Panc1 (cell line): ENCODE measurements at regions not wholly inside any gene's neighbourhood (a gene's known extent, or its start where the extent isn't known, plus 50 kb on each side); places are given as distances from the start of the nearest gene placed in this dataset.

Experiments
- ATAC-seq: fragments of 200-7000 bp; cut with Tn5 transposase; 2 replicates; pipeline ENCODE4 v1.9.1; 2020; ENCODE audit warnings: mild to moderate bottlenecking, moderate library complexity
- BruUV-seq: library from RNA; stranded (reverse); fragments of 400-500 nt; replicated peaks from 2 replicates; lab custom pipeline; 2021; lab: Mats Ljungman, UMichigan
- CTCF ChIA-PET: fragments of 300-600 bp; sonication (Branson Sonifier 250); formaldehyde crosslinking; loops from one replicate; lab custom pipeline; 2022; ENCODE audit warnings: antibody characterized with exemption; lab: Charles Lee
- POLR2A ChIA-PET: fragments of 300-600 bp; sonication (Branson Sonifier 250); formaldehyde crosslinking; loops from one replicate; lab custom pipeline; 2022; ENCODE audit warnings: antibody characterized with exemption; lab: Charles Lee
- DNase-seq: peaks from one replicate; pipeline ENCODE4 v3.0.0-alpha.2; 2010; ENCODE audit warnings: low read depth, low spot score
- H3K27ac ChIP-seq: 2 replicates; pipeline ENCODE4 v1.5.1; 2011; ENCODE audit warnings: mild to moderate bottlenecking, low read length, inconsistent platforms
- H3K27me3 ChIP-seq: fragments of 200-500 bp; sonication (Bioruptor generic); 2 replicates; pipeline ENCODE4 v1.6.0; 2014; ENCODE audit warnings: low read length, inconsistent platforms; ENCODE audit not compliant: control insufficient read depth, insufficient read depth
- H3K36me3 ChIP-seq: fragments of 200-500 bp; sonication (Bioruptor generic); 2 replicates; pipeline ENCODE4 v1.5.1; 2014; ENCODE audit warnings: inconsistent platforms, mild to moderate bottlenecking, low read length, moderate library complexity; ENCODE audit not compliant: control insufficient read depth, insufficient read depth
- H3K4me1 ChIP-seq: 2 replicates; pipeline ENCODE4 v1.5.1; 2011; ENCODE audit warnings: inconsistent platforms, mild to moderate bottlenecking, low read length, moderate library complexity; ENCODE audit not compliant: control insufficient read depth, insufficient read depth
- H3K4me3 ChIP-seq, 2 experiments: 2 replicates each; pipeline ENCODE4 v1.5.1; 2011 to 2012; ENCODE audit warnings: low read depth in 2 of 2, low read length in 2 of 2, mild to moderate bottlenecking in 2 of 2, inconsistent platforms in 1 of 2, moderate library complexity in 1 of 2
- H3K9me3 ChIP-seq: fragments of 200-500 bp; sonication (Bioruptor generic); 2 replicates; pipeline ENCODE4 v1.5.1; 2014; ENCODE audit warnings: low read depth, mild to moderate bottlenecking, inconsistent platforms, low read length, moderate library complexity; ENCODE audit not compliant: control insufficient read depth, insufficient read depth
- POLR2AphosphoS5 ChIP-seq: IDR thresholded peaks from 2 replicates; pipeline ENCODE4 v1.6.1; 2012; ENCODE audit warnings: mild to moderate bottlenecking, low read depth, low read length, moderate library complexity
- SIN3A ChIP-seq: IDR thresholded peaks from 2 replicates; pipeline ENCODE4 v1.6.1; 2012; ENCODE audit warnings: low read depth, mild to moderate bottlenecking, low read length, moderate library complexity, borderline replicate concordance; ENCODE audit not compliant: insufficient read depth
- TCF7L2 ChIP-seq: IDR thresholded peaks from 2 replicates; pipeline ENCODE4 v1.6.1; 2011; ENCODE audit warnings: mild to moderate bottlenecking, low read depth, low read length, inconsistent platforms
- in situ Hi-C: cut with HindIII; loops from 2 replicates; pipeline ENCODE4 v1.10.0; 2016; ENCODE audit warnings: low sequenced_read_pairs, low pct_unique_long_range_greater_than_20kb
- intact Hi-C: fragments of 100-400 bp; cut with micrococcal nuclease; formaldehyde crosslinking; loops from one replicate; pipeline ENCODE4 v1.10.0; 2022; ENCODE audit not compliant: unreplicated experiment
- TF ChIP-seq, protein P1 (sequence below), 2 experiments: IDR thresholded peaks; 2 replicates each; pipeline ENCODE4 v1.6.1; 2011 to 2012; ENCODE audit warnings: low read depth in 2 of 2, control low read depth in 1 of 2, low read length in 1 of 2, mild to moderate bottlenecking in 1 of 2, moderate library complexity in 1 of 2; ENCODE audit not compliant: insufficient read depth in 1 of 2
- TF ChIP-seq, protein P2 (sequence below): fragments of 450-650 bp; IDR thresholded peaks from 2 replicates; pipeline ENCODE4 v1.5.1; 2017; ENCODE audit warnings: mild to moderate bottlenecking

DNA sequence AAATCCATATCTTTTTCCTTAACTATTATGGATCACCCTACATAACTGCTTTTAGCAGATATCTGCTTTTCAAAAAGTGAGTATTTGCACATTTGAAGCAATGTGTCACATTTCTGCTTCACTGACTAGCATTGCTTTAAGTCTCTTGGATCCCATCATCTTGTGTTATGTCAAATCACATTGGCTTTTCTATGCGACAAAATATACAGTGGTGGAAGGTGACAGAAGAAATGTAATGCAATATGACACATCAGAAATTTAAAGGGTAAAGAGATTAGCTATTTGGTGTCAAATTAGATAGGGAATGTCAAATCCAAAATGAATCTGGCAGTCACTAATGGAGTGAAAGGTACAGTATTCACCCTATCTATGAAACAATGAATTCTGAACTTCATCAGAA is 1282.1 kb upstream of the PCDH20 start:
- Histone ChIP-seq H3K4me1 (no peaks in the 10 kb centered on the region), H3K4me3 (no peak overlapping the region), H3K27ac (no peak overlapping the region), H3K36me3 (no peaks in the 10 kb centered on the region; the same call in 1 of the 2 replicates), H3K27me3 (no peaks in the 10 kb centered on the region), H3K9me3 (no peaks in the 10 kb centered on the region)
- in situ Hi-C loops (no loop called here), intact Hi-C loops (no loop called here)
- no peak for TF ChIP-seq POLR2AphosphoS5
- no peak for TF ChIP-seq SIN3A
- TF ChIP-seq, protein P1, sequence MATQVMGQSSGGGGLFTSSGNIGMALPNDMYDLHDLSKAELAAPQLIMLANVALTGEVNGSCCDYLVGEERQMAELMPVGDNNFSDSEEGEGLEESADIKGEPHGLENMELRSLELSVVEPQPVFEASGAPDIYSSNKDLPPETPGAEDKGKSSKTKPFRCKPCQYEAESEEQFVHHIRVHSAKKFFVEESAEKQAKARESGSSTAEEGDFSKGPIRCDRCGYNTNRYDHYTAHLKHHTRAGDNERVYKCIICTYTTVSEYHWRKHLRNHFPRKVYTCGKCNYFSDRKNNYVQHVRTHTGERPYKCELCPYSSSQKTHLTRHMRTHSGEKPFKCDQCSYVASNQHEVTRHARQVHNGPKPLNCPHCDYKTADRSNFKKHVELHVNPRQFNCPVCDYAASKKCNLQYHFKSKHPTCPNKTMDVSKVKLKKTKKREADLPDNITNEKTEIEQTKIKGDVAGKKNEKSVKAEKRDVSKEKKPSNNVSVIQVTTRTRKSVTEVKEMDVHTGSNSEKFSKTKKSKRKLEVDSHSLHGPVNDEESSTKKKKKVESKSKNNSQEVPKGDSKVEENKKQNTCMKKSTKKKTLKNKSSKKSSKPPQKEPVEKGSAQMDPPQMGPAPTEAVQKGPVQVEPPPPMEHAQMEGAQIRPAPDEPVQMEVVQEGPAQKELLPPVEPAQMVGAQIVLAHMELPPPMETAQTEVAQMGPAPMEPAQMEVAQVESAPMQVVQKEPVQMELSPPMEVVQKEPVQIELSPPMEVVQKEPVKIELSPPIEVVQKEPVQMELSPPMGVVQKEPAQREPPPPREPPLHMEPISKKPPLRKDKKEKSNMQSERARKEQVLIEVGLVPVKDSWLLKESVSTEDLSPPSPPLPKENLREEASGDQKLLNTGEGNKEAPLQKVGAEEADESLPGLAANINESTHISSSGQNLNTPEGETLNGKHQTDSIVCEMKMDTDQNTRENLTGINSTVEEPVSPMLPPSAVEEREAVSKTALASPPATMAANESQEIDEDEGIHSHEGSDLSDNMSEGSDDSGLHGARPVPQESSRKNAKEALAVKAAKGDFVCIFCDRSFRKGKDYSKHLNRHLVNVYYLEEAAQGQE (IDR thresholded peaks at IDR 0.05; ENCODE audit: insufficient read depth in 1 of 2, low read depth in 2 of 2, low read length in 1 of 2), result no peak
- no peak for TF ChIP-seq TCF7L2
- TF ChIP-seq, protein P2, sequence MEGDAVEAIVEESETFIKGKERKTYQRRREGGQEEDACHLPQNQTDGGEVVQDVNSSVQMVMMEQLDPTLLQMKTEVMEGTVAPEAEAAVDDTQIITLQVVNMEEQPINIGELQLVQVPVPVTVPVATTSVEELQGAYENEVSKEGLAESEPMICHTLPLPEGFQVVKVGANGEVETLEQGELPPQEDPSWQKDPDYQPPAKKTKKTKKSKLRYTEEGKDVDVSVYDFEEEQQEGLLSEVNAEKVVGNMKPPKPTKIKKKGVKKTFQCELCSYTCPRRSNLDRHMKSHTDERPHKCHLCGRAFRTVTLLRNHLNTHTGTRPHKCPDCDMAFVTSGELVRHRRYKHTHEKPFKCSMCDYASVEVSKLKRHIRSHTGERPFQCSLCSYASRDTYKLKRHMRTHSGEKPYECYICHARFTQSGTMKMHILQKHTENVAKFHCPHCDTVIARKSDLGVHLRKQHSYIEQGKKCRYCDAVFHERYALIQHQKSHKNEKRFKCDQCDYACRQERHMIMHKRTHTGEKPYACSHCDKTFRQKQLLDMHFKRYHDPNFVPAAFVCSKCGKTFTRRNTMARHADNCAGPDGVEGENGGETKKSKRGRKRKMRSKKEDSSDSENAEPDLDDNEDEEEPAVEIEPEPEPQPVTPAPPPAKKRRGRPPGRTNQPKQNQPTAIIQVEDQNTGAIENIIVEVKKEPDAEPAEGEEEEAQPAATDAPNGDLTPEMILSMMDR, result no peak
- BruUV-seq, result no TSS peak
- ChIA-PET POLR2A (no interaction called here), CTCF (no interaction called here)
- DNase-seq (no peak), ATAC-seq (no peak)

DNA sequence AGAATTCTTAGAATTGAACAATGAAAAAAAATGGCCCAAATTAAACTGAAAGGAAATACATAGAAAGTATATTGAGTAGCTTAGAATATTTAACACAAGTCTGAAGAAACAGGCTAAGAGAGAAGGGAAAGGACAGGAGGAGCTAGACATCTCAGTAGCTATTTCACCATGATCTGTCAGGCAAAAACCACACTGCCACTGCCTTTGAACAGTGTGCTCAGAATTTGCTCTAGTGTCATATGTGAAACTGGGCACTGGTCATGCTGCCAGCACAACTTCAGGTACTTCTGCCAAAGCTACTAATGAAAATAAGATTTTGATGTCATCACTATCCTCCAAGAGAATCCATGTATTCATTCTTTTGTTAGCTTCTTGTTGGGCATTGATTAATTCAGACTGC is 1280.8 kb upstream of the PCDH20 start:
- Histone ChIP-seq H3K27me3 (no peaks in the 10 kb centered on the region), H3K27ac (no peak overlapping the region), H3K4me1 (no peaks in the 10 kb centered on the region), H3K4me3 (no peak overlapping the region), H3K9me3 (no peaks in the 10 kb centered on the region), H3K36me3 (no peaks in the 10 kb centered on the region; the same call in 1 of the 2 replicates)
- TF ChIP-seq TCF7L2 (no peak), SIN3A (no peak), POLR2AphosphoS5 (no peak)
- TF ChIP-seq, protein P1 (IDR thresholded peaks at IDR 0.05; ENCODE audit: insufficient read depth in 1 of 2, low read depth in 2 of 2, low read length in 1 of 2), result no peak
- TF ChIP-seq, protein P2, result no peak
- no peak for ATAC-seq
- intact Hi-C loops, result no loop called here
- in situ Hi-C loops, result no loop called here
- ChIA-PET CTCF (no interaction called here), POLR2A (no interaction called here)
- no peak for DNase-seq
- no TSS peak for BruUV-seq
